ENCODE measurements at regions not wholly inside any gene's neighbourhood (a gene's known extent, or its start where the extent isn't known, plus 50 kb on each side); places are given as distances from the start of the nearest gene placed in this dataset.

DNA sequence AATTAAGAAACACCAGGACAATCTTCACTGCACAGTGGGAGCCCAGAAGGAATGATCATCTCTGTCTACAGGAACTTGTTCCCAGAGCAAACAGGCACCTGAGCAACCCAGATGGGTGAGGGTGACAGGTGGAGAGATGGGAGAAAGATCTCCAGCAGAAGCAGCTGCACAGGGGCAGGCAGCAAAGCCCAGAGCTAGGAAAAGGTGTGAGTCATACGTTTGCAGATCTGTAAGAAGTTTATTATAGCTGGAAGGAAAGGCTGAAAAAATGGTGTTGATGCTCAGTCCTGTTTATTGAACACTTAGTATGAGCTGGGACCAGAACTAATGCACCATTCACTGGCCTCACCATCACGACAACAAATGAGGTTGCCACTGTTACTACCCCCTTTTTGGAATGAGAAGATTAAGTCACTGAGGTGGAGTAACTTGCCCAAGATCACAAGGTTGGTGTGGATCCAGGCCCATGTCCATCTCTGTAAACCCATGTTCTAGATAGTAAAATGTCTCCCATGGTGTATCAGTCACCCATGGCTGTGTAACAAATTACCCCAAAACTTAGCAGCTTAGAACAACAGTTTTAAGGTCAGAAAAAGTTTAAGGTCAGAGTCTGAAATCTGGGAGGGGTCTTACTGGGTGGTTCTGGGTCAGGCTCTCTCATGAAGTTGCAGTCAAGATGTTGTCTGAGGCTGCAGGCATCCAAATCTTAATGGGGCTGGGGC lies 506.9 kb downstream of the RPS24 start:
- Histone ChIP-seq H3K4me1 (ENCODE audit: control insufficient read depth in 1 of 2, insufficient read depth in 2 of 2, low read length in 2 of 2) (no peaks in the 10 kb centered on the region), H3K27me3 (ENCODE audit: insufficient read depth, low read length) (peaks cover 4% of the 10 kb centered on the region; the same call in 1 of the 2 replicates), H3K27ac (ENCODE audit: low read depth, low read length) (no peak overlapping the region), H3K4me2 (ENCODE audit: low read length) (no peak overlapping the region), H3K9me3 (ENCODE audit: control insufficient read depth in 1 of 2, insufficient read depth in 1 of 2, low read depth in 1 of 2, low read length in 2 of 2) (no peaks in the 10 kb centered on the region), H3K36me3 (ENCODE audit: control insufficient read depth in 1 of 2, insufficient read depth in 2 of 2, low read length in 2 of 2) (no peaks in the 10 kb centered on the region), H3K79me2 (ENCODE audit: insufficient read depth, low read length) (no peaks in the 10 kb centered on the region), H3K9ac (ENCODE audit: low read length) (no peak overlapping the region), H3K4me3 (replicated peaks in 1 of 2; ENCODE audit: low read depth in 1 of 2, low read length in 2 of 2) (no peak overlapping the region), H3K9me2 (ENCODE audit: insufficient read depth) (no peaks in the 10 kb centered on the region), H4K20me1 (ENCODE audit: insufficient read depth) (no peaks in the 10 kb centered on the region), H2AFZ (ENCODE audit: low read depth, low read length, poor library complexity, severe bottlenecking) (no peak overlapping the region)
- TF ChIP-seq EGR1 (IDR thresholded peaks at IDR 0.05; ENCODE audit: low read depth) (no peak), ZNF274 (IDR thresholded peaks at IDR 0.05; ENCODE audit: low read depth, low read length) (no peak), SRF (IDR thresholded peaks at IDR 0.05; ENCODE audit: low read depth) (no peak), MAX (IDR thresholded peaks at IDR 0.05) (no peak), POLR2A (IDR thresholded peaks at IDR 0.05; ENCODE audit: borderline replicate concordance, extremely low read depth, insufficient read depth, insufficient read length) (no peak), JUND (IDR thresholded peaks at IDR 0.05) (no peak), RAD21 (IDR thresholded peaks at IDR 0.05; ENCODE audit: low read depth) (no peak), YY1 (IDR thresholded peaks at IDR 0.05; ENCODE audit: extremely low read depth, insufficient replicate concordance, low read depth, low read length) (no peak), FOSL1 (IDR thresholded peaks at IDR 0.05; ENCODE audit: low read depth) (no peak), ATF3 (IDR thresholded peaks at IDR 0.05) (no peak), EZH2phosphoT487 (IDR thresholded peaks at IDR 0.05; ENCODE audit: borderline replicate concordance) (no peak), CEBPB (IDR thresholded peaks at IDR 0.05; ENCODE audit: low read depth) (no peak), SIN3A (IDR thresholded peaks at IDR 0.05; ENCODE audit: low read depth) (no peak), TCF7L2 (IDR thresholded peaks at IDR 0.05; ENCODE audit: borderline replicate concordance, extremely low read depth, insufficient read depth, insufficient read length) (no peak), CTCF (IDR thresholded peaks at IDR 0.05 in 2 of 3, conservative IDR thresholded peaks at IDR 0.05 in 1 of 3; ENCODE audit: borderline replicate concordance in 1 of 3, insufficient read depth in 1 of 3, low read depth in 2 of 3, low read length in 2 of 3) (no peak)
- intact Hi-C loops (cut with micrococcal nuclease): no loop called here
- CTCF ChIA-PET: no interaction called here
- no TSS peak for BruUV-seq (replicated peaks)
- POLR2A ChIA-PET: no interaction called here
- ATAC-seq: no peak
- DNase-seq (ENCODE audit: low read depth, low spot score): no peak
- RAD21 ChIA-PET (ENCODE audit: low non-redundant PET in 1 of 2, low total read pairs in 2 of 2, uncharacterized antibody in 2 of 2, unreplicated experiment in 2 of 2): no interaction called here

All from HCT116 (cell line).